Liver (tissue), 8 donors: ENCODE measurements at regions not wholly inside any gene's neighbourhood (a gene's known extent, or its start where the extent isn't known, plus 50 kb on each side); places are given as distances from the start of the nearest gene placed in this dataset.

Experiments
- DNase-seq: peaks from one replicate; pipeline ENCODE4 v3.0.0-alpha.2; 2017; ENCODE audit warnings: low spot score
- H3K27ac ChIP-seq, 2 donors: one replicate each; pipeline ENCODE4 v1.7.0; 2013; ENCODE audit warnings: inconsistent platforms in 2 of 2, low read length in 2 of 2, control low read depth in 1 of 2, low read depth in 1 of 2, mild to moderate bottlenecking in 1 of 2
- H3K27me3 ChIP-seq, 4 donors: one replicate each; pipeline versions ENCODE4 v1.6.1 to v1.7.0; 2013; ENCODE audit warnings: low read length in 3 of 4, inconsistent platforms in 1 of 4, mild to moderate bottlenecking in 1 of 4, moderate library complexity in 1 of 4; ENCODE audit not compliant: control insufficient read depth in 4 of 4, insufficient read depth in 4 of 4
- H3K36me3 ChIP-seq, 4 donors: one replicate each; pipeline versions ENCODE4 v1.6.1 to v1.7.0; 2013; ENCODE audit warnings: low read length in 3 of 4, mild to moderate bottlenecking in 3 of 4, low read depth in 1 of 4, moderate library complexity in 1 of 4; ENCODE audit not compliant: control insufficient read depth in 4 of 4, insufficient read depth in 3 of 4
- H3K4me1 ChIP-seq, 4 donors: one replicate each; pipeline versions ENCODE4 v1.6.1 to v1.7.0; 2013; ENCODE audit warnings: low read length in 3 of 4, mild to moderate bottlenecking in 3 of 4, moderate library complexity in 1 of 4; ENCODE audit not compliant: control insufficient read depth in 4 of 4, insufficient read depth in 4 of 4
- H3K4me3 ChIP-seq, 3 donors: one replicate each; pipeline versions ENCODE4 v1.6.1 to v1.7.0; 2013; ENCODE audit warnings: low read length in 3 of 3, control low read depth in 1 of 3, low read depth in 1 of 3, mild to moderate bottlenecking in 1 of 3
- H3K9ac ChIP-seq, 2 donors: one replicate each; pipeline ENCODE4 v1.7.0; 2013; ENCODE audit warnings: low read length in 2 of 2, mild to moderate bottlenecking in 2 of 2, moderate library complexity in 2 of 2, control low read depth in 1 of 2, low read depth in 1 of 2
- H3K9me3 ChIP-seq, 4 donors: one replicate each; pipeline versions ENCODE4 v1.6.1 to v1.7.0; 2013; ENCODE audit warnings: low read length in 3 of 4; ENCODE audit not compliant: control insufficient read depth in 4 of 4
- FOXA1 ChIP-seq: IDR thresholded peaks from 2 replicates; pipeline ENCODE4 v1.6.1; 2016; ENCODE audit warnings: antibody characterized with exemption
- FOXA2 ChIP-seq: IDR thresholded peaks from 2 replicates; pipeline ENCODE4 v1.6.1; 2016; ENCODE audit warnings: antibody characterized with exemption
- GABPA ChIP-seq, 2 donors: IDR thresholded peaks in 1 of 2; conservative IDR thresholded peaks in 1 of 2; 2 replicates each; pipeline ENCODE4 v1.6.1; 2016; ENCODE audit warnings: antibody characterized with exemption in 2 of 2, mild to moderate bottlenecking in 1 of 2, moderate library complexity in 1 of 2
- HNF4A ChIP-seq, 2 donors: conservative IDR thresholded peaks; 2 replicates each; pipeline ENCODE4 v1.6.1; 2016; ENCODE audit warnings: antibody characterized with exemption in 2 of 2, mild to moderate bottlenecking in 2 of 2
- HNF4G ChIP-seq: IDR thresholded peaks from 2 replicates; pipeline ENCODE4 v1.6.1; 2016; ENCODE audit warnings: antibody characterized with exemption
- JUND ChIP-seq, 2 donors: IDR thresholded peaks; 2 replicates each; pipeline ENCODE4 v1.6.1; 2016; ENCODE audit warnings: antibody characterized with exemption in 2 of 2
- NR2F2 ChIP-seq: IDR thresholded peaks from 2 replicates; pipeline ENCODE4 v1.6.1; 2016; ENCODE audit warnings: antibody characterized with exemption
- RAD21 ChIP-seq, 2 donors: IDR thresholded peaks; 2 replicates each; pipeline ENCODE4 v1.6.1; 2016; ENCODE audit warnings: antibody characterized with exemption in 2 of 2, mild to moderate bottlenecking in 2 of 2
- RXRA ChIP-seq, 2 donors: IDR thresholded peaks; 2 replicates each; pipeline ENCODE4 v1.6.1; 2017 to 2018; ENCODE audit warnings: antibody characterized with exemption in 2 of 2, mild to moderate bottlenecking in 1 of 2
- SP1 ChIP-seq: IDR thresholded peaks from 2 replicates; pipeline ENCODE4 v1.6.1; 2018; ENCODE audit warnings: antibody characterized with exemption, mild to moderate bottlenecking
- TAF1 ChIP-seq: conservative IDR thresholded peaks from 2 replicates; pipeline ENCODE4 v1.6.1; 2016; ENCODE audit warnings: antibody characterized with exemption, mild to moderate bottlenecking
- YY1 ChIP-seq: IDR thresholded peaks from 2 replicates; pipeline ENCODE4 v1.6.1; 2016; ENCODE audit warnings: antibody characterized with exemption, mild to moderate bottlenecking
- WGBS: extraction: QIAGEN DNeasy Blood & Tissue Kit; methylation state at CpG from one replicate; pipeline ENCODE4 v1.1.7; 2013; 5-methylcytosine and 5-hydroxymethylcytosine counted together
- TF ChIP-seq, protein P1 (sequence below): IDR thresholded peaks from 2 replicates; pipeline ENCODE4 v1.6.1; 2016; ENCODE audit warnings: antibody characterized with exemption
- TF ChIP-seq, protein P2 (sequence below): fragments of 150-350 bp; IDR thresholded peaks from 2 replicates; pipeline ENCODE4 v1.5.1; 2017; ENCODE audit warnings: improper control_type of control experiment, low read depth, low read length; ENCODE audit not compliant: missing input control
- TF ChIP-seq, protein P3 (sequence below): IDR thresholded peaks from 2 replicates; pipeline ENCODE4 v1.6.1; 2016; ENCODE audit warnings: antibody characterized with exemption
- TF ChIP-seq, protein P4 (sequence below): IDR thresholded peaks from 2 replicates; pipeline ENCODE4 v1.6.1; 2016; ENCODE audit warnings: antibody characterized with exemption, mild to moderate bottlenecking
- TF ChIP-seq, protein P5 (sequence below): IDR thresholded peaks from 2 replicates; pipeline ENCODE4 v1.6.1; 2016; ENCODE audit warnings: antibody characterized with exemption
- donor health status: healthy.
- donor health status: healthy.
- donor health status: healthy.
- donor health status: healthy.
- donor health status: healthy.

DNA sequence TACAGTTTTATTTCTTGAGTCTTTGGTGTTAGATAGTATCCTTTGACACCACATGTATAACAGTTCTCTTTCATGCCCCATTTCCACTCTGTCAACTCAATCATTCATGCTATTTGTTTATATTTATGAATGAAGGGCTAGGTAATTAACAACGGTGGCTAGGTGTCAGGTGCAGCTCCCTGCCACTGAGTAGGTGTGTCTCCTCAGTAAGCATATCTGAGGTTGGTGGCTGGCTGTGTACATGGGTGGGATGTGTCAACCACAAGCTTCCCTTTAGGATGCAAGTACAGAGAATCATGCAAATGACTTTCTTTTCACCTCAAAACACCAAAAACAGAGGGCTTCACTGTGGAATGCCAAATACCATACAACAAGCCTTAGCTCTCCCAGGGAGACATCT lies 83.4 kb downstream of the ZNF365 start:
- DNase-seq: no peak
- Histone ChIP-seq H3K9me3 (no peaks in the 10 kb centered on the region), H3K27ac (no peak overlapping the region), H3K4me3 (no peak overlapping the region), H3K36me3 (no peaks in the 10 kb centered on the region), H3K9ac (no peak overlapping the region), H3K27me3 (no peaks in the 10 kb centered on the region), H3K4me1 (peaks cover 0 to 10% (median 4%) of the 10 kb centered on the region in 4 donors)
- 78% methylated on average over 1 of the region's 1 CpG for WGBS
- TF ChIP-seq HNF4A (conservative IDR thresholded peaks at IDR 0.05): no peak
- TF ChIP-seq YY1: no peak
- TF ChIP-seq TAF1: no peak
- TF ChIP-seq HNF4G: no peak
- no peak for TF ChIP-seq SP1
- TF ChIP-seq, protein P1, sequence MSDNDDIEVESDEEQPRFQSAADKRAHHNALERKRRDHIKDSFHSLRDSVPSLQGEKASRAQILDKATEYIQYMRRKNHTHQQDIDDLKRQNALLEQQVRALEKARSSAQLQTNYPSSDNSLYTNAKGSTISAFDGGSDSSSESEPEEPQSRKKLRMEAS: no peak
- no peak for TF ChIP-seq JUND (IDR thresholded peaks at IDR 0.05)
- TF ChIP-seq FOXA1: no peak
- TF ChIP-seq NR2F2: no peak
- no peak for TF ChIP-seq RXRA (IDR thresholded peaks at IDR 0.05)
- no peak for TF ChIP-seq RAD21 (IDR thresholded peaks at IDR 0.05)
- TF ChIP-seq, protein P2, sequence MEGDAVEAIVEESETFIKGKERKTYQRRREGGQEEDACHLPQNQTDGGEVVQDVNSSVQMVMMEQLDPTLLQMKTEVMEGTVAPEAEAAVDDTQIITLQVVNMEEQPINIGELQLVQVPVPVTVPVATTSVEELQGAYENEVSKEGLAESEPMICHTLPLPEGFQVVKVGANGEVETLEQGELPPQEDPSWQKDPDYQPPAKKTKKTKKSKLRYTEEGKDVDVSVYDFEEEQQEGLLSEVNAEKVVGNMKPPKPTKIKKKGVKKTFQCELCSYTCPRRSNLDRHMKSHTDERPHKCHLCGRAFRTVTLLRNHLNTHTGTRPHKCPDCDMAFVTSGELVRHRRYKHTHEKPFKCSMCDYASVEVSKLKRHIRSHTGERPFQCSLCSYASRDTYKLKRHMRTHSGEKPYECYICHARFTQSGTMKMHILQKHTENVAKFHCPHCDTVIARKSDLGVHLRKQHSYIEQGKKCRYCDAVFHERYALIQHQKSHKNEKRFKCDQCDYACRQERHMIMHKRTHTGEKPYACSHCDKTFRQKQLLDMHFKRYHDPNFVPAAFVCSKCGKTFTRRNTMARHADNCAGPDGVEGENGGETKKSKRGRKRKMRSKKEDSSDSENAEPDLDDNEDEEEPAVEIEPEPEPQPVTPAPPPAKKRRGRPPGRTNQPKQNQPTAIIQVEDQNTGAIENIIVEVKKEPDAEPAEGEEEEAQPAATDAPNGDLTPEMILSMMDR: no peak
- TF ChIP-seq, protein P3, sequence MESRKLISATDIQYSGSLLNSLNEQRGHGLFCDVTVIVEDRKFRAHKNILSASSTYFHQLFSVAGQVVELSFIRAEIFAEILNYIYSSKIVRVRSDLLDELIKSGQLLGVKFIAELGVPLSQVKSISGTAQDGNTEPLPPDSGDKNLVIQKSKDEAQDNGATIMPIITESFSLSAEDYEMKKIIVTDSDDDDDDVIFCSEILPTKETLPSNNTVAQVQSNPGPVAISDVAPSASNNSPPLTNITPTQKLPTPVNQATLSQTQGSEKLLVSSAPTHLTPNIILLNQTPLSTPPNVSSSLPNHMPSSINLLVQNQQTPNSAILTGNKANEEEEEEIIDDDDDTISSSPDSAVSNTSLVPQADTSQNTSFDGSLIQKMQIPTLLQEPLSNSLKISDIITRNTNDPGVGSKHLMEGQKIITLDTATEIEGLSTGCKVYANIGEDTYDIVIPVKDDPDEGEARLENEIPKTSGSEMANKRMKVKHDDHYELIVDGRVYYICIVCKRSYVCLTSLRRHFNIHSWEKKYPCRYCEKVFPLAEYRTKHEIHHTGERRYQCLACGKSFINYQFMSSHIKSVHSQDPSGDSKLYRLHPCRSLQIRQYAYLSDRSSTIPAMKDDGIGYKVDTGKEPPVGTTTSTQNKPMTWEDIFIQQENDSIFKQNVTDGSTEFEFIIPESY: no peak
- TF ChIP-seq, protein P4, sequence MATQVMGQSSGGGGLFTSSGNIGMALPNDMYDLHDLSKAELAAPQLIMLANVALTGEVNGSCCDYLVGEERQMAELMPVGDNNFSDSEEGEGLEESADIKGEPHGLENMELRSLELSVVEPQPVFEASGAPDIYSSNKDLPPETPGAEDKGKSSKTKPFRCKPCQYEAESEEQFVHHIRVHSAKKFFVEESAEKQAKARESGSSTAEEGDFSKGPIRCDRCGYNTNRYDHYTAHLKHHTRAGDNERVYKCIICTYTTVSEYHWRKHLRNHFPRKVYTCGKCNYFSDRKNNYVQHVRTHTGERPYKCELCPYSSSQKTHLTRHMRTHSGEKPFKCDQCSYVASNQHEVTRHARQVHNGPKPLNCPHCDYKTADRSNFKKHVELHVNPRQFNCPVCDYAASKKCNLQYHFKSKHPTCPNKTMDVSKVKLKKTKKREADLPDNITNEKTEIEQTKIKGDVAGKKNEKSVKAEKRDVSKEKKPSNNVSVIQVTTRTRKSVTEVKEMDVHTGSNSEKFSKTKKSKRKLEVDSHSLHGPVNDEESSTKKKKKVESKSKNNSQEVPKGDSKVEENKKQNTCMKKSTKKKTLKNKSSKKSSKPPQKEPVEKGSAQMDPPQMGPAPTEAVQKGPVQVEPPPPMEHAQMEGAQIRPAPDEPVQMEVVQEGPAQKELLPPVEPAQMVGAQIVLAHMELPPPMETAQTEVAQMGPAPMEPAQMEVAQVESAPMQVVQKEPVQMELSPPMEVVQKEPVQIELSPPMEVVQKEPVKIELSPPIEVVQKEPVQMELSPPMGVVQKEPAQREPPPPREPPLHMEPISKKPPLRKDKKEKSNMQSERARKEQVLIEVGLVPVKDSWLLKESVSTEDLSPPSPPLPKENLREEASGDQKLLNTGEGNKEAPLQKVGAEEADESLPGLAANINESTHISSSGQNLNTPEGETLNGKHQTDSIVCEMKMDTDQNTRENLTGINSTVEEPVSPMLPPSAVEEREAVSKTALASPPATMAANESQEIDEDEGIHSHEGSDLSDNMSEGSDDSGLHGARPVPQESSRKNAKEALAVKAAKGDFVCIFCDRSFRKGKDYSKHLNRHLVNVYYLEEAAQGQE: no peak
- no peak for TF ChIP-seq FOXA2
- TF ChIP-seq, protein P5, sequence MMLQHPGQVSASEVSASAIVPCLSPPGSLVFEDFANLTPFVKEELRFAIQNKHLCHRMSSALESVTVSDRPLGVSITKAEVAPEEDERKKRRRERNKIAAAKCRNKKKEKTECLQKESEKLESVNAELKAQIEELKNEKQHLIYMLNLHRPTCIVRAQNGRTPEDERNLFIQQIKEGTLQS: no peak

DNA sequence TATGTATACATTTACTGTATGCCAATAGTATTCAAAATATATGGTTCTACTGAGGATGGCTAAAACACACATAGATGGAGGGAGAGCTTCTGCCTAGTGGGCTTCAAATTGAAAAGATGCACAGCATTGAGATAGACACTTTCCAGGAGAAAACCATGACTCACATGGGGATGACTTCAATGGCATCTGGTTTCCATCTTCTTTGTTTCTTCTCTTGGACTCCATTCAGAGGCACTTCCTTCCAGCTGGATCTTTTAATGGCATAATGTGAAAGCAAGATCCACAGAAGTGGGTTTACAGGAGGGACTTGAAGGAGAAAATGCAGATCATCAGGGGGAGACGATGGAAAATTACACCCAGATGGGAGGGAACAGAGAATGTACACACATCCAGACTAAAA lies 84.9 kb downstream of the ZNF365 start:
- Histone ChIP-seq H3K27me3 (no peaks in the 10 kb centered on the region), H3K9me3 (no peaks in the 10 kb centered on the region), H3K9ac (no peak overlapping the region), H3K4me1 (peaks cover 0 to 10% (median 4%) of the 10 kb centered on the region in 4 donors), H3K36me3 (no peaks in the 10 kb centered on the region), H3K4me3 (no peak overlapping the region), H3K27ac (no peak overlapping the region)
- no peak for DNase-seq
- WGBS: 85% methylated on average over 1 of the region's 1 CpG
- TF ChIP-seq, protein P3: no peak
- TF ChIP-seq, protein P2: no peak
- TF ChIP-seq SP1: no peak
- no peak for TF ChIP-seq FOXA2
- no peak for TF ChIP-seq RAD21 (IDR thresholded peaks at IDR 0.05)
- TF ChIP-seq RXRA (IDR thresholded peaks at IDR 0.05): no peak
- TF ChIP-seq, protein P1: no peak
- TF ChIP-seq, protein P5: no peak
- TF ChIP-seq TAF1: no peak
- no peak for TF ChIP-seq GABPA (IDR thresholded peaks at IDR 0.05 in 1 of 2, conservative IDR thresholded peaks at IDR 0.05 in 1 of 2)
- no peak for TF ChIP-seq NR2F2
- no peak for TF ChIP-seq JUND (IDR thresholded peaks at IDR 0.05)
